Hematopoietic multipotent progenitor cell treated with erythropoietin and hydrocortisone succinate and interleukin-3 and kit ligand, for 6 days (in vitro differentiated cells): ENCODE measurements at regions not wholly inside any gene's neighbourhood (a gene's known extent, or its start where the extent isn't known, plus 50 kb on each side); places are given as distances from the start of the nearest gene placed in this dataset.
"Not testable (repeated sequence)": the region's sequence is repeated elsewhere in the genome, so short reads cannot be mapped to it uniquely, and the experiment has no call there.

Source experiments
- DNase-seq: peaks from one replicate; pipeline ENCODE4 v3.0.0-alpha.2; 2015

DNA sequence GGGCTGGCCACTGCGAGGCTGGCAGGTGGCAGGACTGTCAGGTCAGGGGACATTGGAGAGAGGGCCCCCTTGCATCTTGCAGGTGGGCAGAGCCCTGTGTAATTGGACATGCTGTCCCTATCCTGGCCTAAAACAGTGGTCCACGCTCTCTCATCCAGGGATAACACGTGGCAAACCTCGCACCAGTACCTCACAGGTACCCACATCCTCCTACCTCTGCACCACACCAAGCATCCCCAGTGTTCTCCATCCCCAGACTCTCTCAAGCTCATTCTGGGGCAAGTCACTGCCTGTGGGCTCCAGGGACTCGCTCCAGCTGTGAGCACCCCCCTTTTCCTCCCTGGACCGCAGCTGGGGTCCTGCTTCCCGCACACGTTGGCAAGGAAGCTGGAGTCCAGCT, 212.3 kb upstream of the LRRC61 start:
- not testable (repeated sequence) for DNase-seq

- DNase-seq = not testable (repeated sequence)
Observed at GRCh38 chr7:150111373-150112139, 211.6 kb upstream of the LRRC61 start.

GRCh38 chr7:150113301-150113700, 209.9 kb upstream of the LRRC61 start:
- not testable (repeated sequence) for DNase-seq

DNA sequence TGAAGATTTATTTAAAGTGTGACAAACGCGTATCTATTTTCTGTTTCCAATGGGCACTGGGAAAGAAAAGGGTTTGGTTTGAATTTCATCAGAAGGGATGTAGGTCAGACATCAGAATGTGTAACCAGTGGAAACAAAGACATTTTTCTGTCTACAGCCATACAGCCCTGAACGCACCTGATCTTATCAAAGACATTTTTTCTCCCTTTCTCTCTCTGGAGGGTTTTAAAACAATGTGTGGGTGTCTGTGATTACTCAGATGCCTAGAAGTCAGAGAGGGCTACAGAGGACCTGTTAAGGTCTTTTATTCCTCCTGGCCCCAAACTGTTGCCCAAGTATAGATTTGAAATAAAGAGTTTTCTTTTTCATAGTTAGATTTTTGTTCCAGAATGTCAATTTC, 208.6 kb upstream of the LRRC61 start:
- not testable (repeated sequence) for DNase-seq

GRCh38 chr7:150119966-150120365, 203.2 kb upstream of the LRRC61 start:
- DNase-seq = not testable (repeated sequence)

DNA sequence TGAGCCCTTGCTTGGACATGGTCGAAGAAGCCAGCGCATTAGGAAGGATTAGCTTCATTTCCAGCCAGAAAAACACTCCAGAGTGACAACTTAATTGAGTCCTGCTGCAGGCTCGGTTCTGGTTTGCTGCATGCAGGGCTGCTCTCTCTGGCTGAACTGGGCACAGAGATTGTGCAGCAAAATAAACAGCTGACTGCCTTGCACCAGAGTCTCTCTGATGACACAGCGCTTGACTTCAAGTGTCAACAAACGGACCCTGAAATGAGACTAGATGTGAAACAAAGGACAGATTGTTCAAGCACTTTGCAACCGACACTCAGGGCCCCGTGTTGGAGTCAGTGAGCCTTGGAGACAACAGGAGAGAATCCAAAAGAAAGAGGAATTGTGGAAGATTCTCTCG, 197.3 kb upstream of the LRRC61 start:
- not testable (repeated sequence) for DNase-seq

GRCh38 chr7:150134451-150134850, 188.7 kb upstream of the LRRC61 start:
- not testable (repeated sequence) for DNase-seq

GRCh38 chr7:150135620-150136190, 187.4 kb upstream of the LRRC61 start:
- not testable (repeated sequence) for DNase-seq

DNA sequence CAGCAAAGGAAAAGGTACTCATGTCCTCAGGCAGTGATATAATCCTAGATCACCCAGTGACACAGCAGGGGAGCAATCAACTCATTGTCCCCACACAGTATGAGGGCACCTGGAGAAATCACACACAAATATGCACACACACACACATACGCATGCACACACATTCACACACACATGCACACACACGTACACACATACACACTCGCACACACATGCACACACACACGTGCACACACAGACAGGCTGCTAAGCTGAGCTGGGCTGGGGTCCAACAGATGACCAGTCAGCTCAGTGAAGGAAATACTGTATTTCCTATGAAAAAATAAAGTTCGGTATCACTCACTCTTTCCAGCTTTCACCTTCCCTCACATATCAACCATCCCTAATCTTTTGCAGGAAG, 183.3 kb upstream of the LRRC61 start:
- not testable (repeated sequence) for DNase-seq

GRCh38 chr7:150141525-150142345, 181.4 kb upstream of the LRRC61 start:
- DNase-seq = not testable (repeated sequence)

GRCh38 chr7:150146124-150146523, 177.0 kb upstream of the LRRC61 start:
- DNase-seq = not testable (repeated sequence)

GRCh38 chr7:150147524-150147923, 175.6 kb upstream of the LRRC61 start:
- not testable (repeated sequence) for DNase-seq

- DNase-seq = not testable (repeated sequence)
Observed at GRCh38 chr7:150156015-150156414, 167.1 kb upstream of the LRRC61 start.

GRCh38 chr7:150158696-150159095, 164.5 kb upstream of the LRRC61 start:
- DNase-seq = not testable (repeated sequence)

DNA sequence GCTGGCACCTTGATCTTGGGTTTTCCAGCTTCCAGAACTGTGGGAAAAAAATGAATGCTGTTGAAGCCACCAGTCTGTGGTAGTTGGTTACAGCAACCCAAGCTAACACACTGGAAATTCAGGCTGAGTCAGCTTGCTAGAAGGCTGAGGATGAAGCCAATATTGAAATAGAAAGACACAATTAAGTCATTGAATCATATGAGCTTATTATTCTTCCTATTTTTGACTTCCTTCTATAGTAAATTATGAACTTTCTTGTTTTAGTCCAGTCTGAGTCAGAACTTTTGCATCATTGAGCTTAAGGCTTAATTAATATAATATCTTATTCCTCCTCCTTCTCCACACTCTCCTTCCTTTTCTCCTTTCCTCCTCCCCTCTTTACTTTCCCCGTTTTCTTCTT, 153.6 kb upstream of the LRRC61 start:
- not testable (repeated sequence) for DNase-seq

DNA sequence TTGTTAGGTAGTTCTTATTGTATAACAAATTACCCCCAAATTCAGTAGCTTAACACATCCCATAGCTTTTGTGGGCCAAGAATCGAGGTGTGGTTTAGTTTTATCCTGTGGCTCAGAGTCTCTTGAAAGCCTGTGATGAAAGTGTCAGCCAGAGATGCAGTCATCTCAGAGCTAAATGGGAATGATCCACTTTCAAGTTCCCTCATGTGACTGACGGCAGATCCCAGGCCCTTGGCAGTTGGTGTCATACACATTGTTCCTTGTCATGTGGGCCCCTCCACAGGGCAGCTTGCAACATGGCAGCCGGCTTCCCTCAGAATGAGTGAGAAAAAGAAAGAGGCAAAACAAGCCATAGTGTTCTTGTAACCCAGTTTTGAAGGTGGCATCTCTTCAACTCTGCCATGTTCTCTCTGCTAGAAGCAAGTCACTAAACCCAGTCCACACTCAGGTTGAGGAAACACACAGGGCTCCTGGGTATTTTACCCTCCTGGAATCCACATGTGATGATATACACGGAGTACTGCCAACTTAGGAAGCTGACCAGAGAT, 153.1 kb upstream of the LRRC61 start:
- not testable (repeated sequence) for DNase-seq

- not testable (repeated sequence) for DNase-seq
Observed at GRCh38 chr7:150183602-150184001, 139.6 kb upstream of the LRRC61 start.

DNA sequence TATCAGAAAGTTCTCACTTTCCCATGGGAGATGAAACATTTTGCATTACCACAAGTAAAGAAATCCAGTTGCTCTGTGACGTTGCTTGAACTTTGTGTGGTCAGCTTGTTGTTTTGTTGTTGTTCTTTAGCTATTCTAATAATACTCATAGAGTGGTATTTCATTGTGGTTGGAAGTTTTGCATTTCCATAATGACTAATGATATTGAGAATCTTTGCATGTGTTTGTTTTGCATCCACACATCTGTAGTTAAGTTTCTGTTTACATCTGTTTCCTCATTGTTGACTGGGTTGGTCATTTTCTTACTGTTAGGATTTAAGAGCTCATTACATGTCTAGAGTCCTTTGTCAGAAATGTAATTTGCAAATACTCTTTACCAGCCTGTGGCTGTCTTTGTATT, 133.2 kb upstream of the LRRC61 start:
- DNase-seq = not testable (repeated sequence)

- DNase-seq = not testable (repeated sequence)
Observed at GRCh38 chr7:150192541-150192940, 130.6 kb upstream of the LRRC61 start.

DNA sequence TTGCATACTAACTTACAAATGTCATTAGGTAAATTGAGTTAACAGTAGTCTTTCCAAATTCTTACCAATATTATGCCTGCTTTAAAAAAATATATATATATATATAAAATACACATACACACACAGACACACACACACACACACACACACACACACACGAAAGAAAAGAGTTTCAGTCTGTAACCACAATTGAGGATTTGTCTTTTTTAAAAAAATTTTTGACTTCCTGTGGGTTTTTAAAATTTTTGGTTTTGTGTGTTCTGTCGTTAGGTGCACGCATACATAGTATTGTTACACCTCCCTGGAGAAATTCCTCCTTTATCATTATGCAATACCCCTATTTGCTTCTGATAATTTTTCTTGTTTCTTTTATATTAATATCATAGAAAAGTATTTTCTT, 129.3 kb upstream of the LRRC61 start:
- not testable (repeated sequence) for DNase-seq
